ENCODE measurements at regions not wholly inside any gene's neighbourhood (a gene's known extent, or its start where the extent isn't known, plus 50 kb on each side); places are given as distances from the start of the nearest gene placed in this dataset.

DNA sequence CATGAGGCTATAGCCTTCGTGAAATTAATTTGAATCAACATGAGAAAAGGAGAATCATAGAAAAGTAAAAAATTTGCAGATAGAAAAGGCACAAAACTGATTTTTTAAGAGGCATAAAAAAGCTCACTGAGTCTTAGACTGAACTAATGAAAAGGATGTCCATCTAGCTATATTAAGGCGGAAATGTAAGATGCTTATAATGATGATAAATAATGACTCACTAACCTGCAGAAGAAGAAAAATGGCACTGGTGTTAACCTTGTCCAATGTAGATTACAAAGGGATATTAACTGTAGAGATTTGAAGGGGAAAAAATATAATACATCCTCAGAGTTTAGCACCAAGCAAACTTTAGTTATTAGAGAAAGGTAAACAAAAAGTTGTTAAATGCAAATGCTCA, 1098.0 kb upstream of the DDX18 start:
- TF ChIP-seq, protein P1, sequence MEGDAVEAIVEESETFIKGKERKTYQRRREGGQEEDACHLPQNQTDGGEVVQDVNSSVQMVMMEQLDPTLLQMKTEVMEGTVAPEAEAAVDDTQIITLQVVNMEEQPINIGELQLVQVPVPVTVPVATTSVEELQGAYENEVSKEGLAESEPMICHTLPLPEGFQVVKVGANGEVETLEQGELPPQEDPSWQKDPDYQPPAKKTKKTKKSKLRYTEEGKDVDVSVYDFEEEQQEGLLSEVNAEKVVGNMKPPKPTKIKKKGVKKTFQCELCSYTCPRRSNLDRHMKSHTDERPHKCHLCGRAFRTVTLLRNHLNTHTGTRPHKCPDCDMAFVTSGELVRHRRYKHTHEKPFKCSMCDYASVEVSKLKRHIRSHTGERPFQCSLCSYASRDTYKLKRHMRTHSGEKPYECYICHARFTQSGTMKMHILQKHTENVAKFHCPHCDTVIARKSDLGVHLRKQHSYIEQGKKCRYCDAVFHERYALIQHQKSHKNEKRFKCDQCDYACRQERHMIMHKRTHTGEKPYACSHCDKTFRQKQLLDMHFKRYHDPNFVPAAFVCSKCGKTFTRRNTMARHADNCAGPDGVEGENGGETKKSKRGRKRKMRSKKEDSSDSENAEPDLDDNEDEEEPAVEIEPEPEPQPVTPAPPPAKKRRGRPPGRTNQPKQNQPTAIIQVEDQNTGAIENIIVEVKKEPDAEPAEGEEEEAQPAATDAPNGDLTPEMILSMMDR (IDR thresholded peaks at IDR 0.05), result no peak
- TF ChIP-seq POLR2AphosphoS5 (IDR thresholded peaks at IDR 0.05) (no peak), POLR2A (IDR thresholded peaks at IDR 0.05) (no peak)
